Body of pancreas (tissue), 4 donors: ENCODE measurements at regions not wholly inside any gene's neighbourhood (a gene's known extent, or its start where the extent isn't known, plus 50 kb on each side); places are given as distances from the start of the nearest gene placed in this dataset.

Experiments
- POLR2A ChIP-seq, 3 donors: fragments of 450-650 bp; IDR thresholded peaks; one replicate each; pipeline ENCODE4 v1.6.1; 2016; ENCODE audit warnings: antibody characterized with exemption in 3 of 3, mild to moderate bottlenecking in 2 of 3
- TF ChIP-seq, protein P1 (sequence below), 7 experiments: fragments of 450-650 bp in 4 of 7; fragments of 200-600 bp in 3 of 7; sonication (generic) in 3 of 7; IDR thresholded peaks; one replicate each; pipeline ENCODE4 v1.5.1; 2016 to 2019; ENCODE audit warnings: antibody characterized with exemption in 7 of 7

GRCh38 chr5:125877248-125877647, 546.0 kb upstream of the GRAMD2B start:
- TF ChIP-seq, protein P1, sequence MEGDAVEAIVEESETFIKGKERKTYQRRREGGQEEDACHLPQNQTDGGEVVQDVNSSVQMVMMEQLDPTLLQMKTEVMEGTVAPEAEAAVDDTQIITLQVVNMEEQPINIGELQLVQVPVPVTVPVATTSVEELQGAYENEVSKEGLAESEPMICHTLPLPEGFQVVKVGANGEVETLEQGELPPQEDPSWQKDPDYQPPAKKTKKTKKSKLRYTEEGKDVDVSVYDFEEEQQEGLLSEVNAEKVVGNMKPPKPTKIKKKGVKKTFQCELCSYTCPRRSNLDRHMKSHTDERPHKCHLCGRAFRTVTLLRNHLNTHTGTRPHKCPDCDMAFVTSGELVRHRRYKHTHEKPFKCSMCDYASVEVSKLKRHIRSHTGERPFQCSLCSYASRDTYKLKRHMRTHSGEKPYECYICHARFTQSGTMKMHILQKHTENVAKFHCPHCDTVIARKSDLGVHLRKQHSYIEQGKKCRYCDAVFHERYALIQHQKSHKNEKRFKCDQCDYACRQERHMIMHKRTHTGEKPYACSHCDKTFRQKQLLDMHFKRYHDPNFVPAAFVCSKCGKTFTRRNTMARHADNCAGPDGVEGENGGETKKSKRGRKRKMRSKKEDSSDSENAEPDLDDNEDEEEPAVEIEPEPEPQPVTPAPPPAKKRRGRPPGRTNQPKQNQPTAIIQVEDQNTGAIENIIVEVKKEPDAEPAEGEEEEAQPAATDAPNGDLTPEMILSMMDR (IDR thresholded peaks at IDR 0.05) = no peak
- TF ChIP-seq POLR2A (IDR thresholded peaks at IDR 0.05) = no peak
